Smooth muscle cell of the brain vasculature (primary cell): ENCODE measurements at regions not wholly inside any gene's neighbourhood (a gene's known extent, or its start where the extent isn't known, plus 50 kb on each side); places are given as distances from the start of the nearest gene placed in this dataset.

Source experiments
- DNase-seq: peaks from one replicate; pipeline ENCODE4 v3.0.0-alpha.2; 2012; ENCODE audit warnings: low read depth, low spot score

DNA sequence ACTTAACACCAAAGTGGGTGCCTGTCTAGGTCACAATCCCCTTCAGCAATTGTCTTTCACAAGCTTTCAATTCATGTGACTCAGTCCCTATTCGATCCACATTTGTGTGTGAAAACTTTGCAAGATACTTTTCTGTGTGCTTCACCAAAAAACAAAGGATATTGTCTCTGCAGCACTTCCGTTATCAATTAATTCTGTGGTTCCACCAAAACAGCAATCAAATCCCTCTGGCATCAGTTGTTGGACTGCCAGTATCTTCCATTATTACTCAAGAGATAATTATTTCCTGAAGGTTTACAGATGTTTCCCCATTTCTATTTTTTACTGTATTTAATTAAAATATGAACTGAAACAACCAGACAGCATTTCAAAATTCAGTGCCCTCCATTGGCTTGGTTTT, 481.4 kb downstream of the SUCLA2 start:
- no peak for DNase-seq

DNA sequence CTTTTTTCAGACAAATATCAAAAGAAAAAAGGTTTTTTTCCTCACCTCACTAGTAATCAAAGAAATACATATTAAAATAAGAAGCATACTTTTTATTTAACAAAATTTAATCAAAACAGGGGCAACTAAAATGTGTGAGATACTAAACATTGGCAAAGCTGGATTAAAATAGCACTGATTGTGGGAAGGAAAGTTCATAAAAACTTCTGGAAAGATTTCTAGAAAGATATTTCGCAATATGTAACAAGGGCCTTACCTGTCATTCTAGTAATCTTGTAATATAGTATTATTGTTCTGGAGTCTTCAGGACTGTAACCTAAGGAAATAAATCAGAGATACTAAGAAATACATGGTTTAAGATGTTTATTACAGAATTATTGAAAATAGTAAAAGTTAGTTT, 482.5 kb downstream of the SUCLA2 start:
- no peak for DNase-seq

DNA sequence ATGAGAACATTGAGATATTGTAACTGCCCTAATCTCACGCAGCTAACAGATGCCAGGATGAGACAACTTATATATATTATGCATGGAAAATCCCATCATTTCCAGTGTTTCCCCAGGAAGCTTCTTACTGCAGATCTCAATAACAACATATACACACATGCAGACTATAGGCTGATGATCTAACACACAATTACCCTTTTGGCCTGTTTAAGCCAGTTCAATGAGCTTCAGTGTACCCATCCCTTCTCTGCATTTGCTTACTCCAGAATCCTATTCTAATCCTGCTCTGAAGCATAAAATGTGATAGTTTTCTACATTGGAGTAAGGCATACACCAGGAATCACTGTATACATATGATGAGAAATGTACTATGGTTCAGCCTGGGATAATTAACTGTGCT, 489.4 kb downstream of the SUCLA2 start:
- no peak for DNase-seq

DNA sequence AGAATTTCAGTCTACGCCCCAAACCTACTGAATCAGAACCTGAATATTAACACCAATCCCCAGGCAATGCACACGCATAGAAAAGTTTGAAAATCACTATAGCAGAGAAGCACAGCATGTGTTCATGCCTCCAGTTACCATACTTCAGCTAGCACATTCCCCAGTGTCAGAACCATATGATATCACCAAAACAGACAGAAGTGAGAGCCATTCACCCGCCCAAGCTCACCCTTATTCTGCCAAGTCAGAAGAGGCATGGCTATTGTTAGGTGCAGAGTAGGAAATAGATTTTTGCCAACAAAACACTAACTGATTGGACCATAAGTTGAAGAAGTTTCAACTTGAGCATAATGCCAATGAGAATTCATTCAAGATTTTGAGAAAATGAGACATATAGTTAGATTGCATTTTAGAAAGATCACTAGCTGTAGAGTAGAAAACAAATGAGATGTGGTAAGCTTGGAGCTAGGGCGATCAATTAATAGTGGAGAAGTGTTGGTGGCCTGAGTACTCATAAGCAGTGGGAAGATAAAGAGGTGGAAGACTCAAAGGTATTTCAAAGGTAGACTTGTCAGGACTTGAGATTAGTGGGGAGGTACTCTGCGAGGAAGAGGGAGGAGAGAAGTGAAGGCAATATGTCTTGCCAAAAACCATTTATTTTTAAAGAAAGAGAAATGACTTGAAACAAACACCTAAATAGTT, 492.4 kb downstream of the SUCLA2 start:
- no peak for DNase-seq

DNA sequence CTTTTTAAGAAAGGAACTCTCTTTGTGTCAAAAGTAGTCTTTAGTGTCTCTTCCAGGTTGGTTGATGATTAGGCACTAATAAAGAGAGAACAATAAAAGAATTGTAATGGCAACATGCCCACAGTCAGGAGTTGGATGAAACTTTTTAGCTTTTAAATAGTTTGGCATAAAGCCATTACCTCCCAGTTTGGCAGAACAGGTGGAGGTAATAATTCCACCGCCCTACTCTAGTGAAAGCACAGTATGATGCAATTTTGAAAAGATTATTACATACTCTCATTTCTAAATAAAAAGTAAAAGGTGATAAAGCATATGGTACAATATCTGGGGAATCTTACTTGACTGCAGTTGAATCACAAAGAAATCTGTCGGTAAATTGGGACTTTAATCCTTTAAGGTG, 497.6 kb downstream of the SUCLA2 start:
- DNase-seq: no peak

DNA sequence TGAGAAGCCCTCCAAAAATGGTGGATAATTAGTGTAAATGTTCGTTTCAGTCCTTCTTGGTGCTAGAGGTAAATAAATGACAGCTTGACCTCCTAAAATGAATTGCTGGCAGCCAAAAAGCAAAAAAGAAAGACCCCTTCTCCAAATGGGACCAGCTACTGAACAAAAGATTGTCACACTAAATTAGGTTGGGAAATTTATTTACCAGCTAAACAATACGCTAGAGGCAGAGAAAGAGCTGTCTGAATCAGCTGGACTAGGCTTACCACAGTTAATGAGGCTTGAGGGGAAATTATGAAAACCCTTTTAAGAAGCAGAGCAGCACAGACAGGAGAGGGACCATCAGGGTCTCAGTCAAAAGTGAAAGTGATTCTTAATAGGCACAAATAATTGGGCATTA, 498.9 kb downstream of the SUCLA2 start:
- no peak for DNase-seq

DNA sequence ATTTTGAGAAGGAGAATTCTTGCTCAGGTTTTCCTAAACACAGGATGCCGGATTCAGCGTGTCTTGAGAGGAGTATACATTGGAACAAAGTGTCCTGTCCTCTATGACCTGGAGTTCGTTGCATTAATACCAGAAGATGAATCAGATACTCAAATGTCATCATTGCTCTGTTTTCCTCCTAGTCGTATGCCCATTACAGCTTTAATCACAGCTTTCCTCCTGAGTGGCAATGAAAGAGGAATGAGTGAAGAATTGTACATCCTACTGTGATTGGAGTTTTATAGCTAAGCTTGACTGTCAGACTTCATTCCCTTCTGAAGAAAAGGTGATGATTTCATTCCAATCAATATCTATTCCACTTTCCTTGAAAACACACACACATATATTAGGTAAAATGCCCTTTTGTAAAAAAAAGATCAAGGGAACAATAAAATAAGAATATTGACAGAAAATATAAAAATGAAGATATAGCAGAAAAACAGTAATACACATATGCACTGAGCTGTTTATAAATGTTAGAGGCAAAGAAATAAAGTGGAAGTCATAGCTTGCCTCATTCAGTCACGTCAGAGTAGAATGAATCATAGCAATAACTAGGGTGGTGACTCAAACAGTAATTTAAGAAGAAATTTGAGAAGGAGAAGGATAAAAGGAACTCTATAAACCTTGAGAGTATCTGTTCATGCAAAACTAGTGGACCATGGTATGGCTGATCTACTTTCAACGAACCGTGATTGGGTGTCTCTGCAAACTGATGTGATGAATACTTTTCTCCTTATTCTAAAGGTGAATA, 501.5 kb downstream of the SUCLA2 start:
- DNase-seq: no peak

DNA sequence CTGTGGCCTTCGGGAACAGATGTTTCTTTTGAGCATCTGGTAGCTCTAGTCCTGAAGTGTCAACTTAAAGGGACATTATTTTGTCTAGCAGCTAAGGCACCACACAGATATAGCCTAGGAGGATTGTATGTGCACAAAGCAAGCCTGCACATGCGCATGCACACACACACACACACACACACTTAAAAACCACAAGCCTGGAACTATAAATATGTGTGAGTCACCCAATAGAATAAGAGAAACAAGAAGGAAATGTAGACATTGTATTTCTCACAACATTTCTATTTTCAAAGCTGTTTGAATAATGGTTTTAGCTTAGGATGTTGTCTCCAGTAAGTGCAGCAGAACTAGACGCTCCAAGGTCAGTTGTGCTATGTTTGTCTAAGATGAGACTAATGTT, 516.5 kb downstream of the SUCLA2 start:
- DNase-seq: no peak

DNA sequence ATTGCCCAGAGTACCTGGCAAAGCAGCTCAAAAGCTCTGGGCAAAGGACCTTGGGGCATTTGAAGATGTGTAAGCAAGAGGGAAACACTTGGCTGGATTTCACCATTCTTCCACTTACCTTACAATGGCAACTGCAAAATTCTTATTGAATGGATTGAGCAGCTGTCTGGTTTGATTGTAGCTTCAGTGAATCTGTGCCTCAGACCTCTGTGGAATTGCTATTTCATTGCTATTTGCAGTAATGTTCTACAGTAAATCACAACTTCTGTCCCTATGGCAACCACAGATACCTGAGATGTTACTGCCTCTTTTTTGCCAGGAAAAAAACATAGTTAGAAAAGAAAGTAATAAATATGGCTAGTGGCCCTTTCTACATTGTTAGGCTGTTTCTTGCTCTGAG, 519.5 kb downstream of the SUCLA2 start:
- no peak for DNase-seq

DNA sequence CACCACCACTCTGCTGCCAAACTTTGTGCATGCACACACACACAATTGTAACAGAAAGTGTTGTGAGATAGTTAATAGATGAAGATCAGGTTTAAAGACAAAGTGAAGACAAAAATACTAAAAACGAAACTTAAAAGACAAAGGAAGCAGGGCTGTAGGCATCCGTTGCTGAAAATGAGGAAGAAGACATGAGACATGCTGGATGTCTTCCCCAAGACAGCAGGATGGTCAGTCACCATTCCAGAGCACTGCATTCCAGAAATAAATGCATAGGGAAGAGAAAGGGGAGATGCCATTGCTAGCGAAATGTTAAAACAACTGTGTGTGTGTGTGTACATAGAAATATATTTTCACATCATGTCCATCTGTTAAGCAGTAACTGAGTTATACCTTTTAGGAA, 520.1 kb downstream of the SUCLA2 start:
- no peak for DNase-seq

DNA sequence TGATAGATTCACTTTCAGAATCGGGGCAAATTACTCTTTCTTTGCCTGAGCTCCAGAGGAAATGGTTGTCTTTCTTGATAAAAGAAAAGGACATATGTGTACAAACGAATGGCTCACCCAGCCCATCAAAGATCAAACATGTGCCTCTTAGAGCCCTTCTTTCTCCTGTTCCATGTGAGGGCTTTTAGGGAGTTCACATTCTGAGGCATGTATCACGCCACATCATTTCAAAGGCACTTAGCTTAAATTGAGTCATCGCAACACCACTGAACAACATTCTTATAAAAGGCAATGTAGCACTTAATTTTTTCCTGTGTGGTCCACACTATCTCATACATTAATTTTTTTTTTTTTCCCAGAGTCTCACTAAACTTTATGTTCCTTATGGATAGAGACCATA, 521.0 kb downstream of the SUCLA2 start:
- DNase-seq: no peak

DNA sequence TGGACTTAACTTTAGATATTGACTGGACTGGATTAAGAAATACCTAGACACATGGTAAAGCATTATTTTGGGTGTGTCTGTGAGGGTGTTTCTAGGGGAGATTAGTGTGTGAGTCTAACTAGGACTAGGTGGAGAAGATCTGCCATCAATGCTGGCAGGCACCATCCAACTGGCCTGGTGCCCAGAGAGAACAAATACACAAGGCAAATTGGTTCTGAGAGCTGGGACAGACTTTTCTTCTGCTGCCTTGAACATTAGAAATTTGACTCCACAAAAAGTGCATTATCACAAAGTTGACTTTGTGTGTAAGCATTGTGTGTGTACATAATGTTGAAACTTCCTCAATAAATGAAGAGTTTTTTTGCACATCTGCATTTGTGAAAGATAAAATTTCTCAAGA, 522.1 kb downstream of the SUCLA2 start:
- DNase-seq: no peak

DNA sequence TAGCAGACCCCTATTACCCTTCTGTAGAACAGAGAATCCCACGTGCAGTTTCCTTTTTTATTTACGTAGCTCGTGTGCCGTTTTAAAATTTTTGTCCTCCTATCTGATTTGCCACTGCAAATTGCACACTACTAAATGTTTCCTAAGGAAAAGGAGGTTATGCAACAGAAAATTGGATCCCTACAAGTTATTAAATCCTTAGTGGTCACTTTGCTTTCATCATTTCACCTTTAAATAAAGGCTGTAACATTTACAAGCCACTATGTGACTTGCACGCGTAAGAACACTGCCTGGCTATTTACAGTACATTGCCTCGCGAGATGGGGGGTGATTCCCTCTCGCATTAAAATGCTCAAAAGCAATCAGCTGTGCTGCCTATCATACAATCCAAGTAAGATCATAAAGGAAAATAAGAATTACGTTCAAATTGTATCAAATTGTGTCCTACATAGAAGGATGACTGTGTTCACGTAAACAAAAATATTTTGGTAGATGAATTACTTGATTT, 525.6 kb downstream of the SUCLA2 start:
- DNase-seq: no peak

DNA sequence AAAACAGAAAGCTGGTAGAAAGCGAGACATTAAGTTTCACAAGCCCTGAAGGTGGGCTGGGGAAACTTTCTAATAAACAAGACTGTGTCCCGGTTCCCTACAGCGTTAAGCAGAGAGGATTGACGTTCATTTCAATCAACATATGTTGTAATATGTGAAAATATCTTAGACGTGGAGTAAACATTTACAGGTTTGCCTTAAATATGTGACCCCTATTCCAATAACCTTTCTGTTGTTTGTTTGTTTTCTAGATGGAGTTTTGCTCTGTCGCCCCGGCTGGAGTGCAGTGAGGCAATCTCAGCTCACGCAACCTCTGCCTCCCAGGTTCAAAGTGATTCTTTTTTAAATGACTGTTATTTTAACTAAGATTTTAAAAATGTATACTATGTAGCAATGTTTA, 526.2 kb downstream of the SUCLA2 start:
- no peak for DNase-seq

DNA sequence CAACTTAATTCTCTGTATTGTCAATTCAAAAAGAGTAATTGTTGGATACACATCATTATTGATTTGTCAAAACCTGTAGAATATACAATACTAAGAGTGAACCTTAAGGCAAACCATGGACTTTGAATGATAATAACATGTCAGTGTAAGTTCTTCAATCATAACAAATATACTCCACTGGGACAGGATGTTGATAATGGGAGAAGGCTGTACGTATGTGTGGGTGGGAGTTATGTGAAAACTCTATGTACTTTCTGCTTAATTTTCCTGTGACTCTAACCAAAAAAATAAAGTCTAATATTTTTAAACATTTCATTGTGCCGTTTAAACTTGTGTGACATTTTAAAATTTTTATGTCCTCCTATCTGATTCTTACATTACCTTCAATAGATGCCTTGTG, 526.7 kb downstream of the SUCLA2 start:
- DNase-seq: no peak

DNA sequence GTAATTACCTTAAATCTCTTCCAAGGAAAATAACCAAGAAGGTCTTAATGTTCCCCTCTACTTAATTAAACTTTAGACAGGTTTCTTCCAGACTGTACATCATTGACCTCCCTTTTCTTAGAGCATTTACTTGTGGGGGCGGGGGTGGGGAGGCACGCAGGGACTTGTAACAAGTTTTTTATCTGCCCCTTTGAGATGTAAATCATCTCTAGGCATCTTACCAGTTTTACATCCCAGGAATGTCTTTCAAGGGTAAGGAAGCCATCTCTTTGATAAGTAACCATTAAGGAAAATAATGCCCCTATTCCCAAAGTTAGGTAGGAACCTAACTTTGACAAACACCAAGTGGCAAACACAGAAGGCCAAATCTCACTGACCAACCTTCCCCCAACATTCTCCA, 528.6 kb downstream of the SUCLA2 start:
- no peak for DNase-seq

DNA sequence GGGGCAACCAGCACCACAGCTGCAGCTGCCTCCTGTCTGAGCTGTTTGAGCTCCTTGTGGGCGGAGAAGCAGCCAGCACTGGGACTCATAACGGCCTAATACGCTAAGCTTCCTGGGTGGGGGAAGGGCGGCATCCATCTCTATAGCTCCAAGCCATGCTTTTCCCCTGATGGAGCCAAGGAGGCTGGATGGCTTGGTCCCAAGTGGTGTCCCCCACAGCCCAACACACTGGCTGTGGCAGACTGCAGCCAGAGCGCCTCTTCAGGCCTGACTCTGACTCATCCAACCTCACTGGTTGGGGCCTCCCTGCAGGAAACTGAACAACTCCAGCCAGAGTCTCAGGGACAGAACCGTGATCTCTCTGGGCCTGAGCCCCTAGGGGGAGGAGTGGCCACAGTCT, 537.3 kb downstream of the SUCLA2 start:
- no peak for DNase-seq

DNA sequence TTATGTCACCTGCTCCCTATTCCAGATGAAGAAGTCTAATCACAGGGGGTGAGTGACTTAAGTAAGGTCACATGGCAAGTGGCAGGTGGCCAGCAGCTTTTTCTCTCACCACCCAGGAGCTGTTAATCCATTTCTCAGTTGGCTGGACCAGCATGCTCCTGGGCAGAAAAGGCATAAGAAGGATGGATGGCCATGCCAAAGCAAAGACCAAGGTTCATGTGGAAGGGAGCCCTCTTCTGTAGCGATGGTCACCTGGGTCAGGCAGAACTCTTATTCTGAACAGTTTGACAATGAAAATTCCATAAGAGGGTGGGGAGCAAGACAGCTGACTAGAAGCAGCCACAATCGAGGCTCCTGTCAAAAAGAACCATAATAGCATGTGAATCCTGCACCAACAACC, 538.1 kb downstream of the SUCLA2 start:
- no peak for DNase-seq

DNA sequence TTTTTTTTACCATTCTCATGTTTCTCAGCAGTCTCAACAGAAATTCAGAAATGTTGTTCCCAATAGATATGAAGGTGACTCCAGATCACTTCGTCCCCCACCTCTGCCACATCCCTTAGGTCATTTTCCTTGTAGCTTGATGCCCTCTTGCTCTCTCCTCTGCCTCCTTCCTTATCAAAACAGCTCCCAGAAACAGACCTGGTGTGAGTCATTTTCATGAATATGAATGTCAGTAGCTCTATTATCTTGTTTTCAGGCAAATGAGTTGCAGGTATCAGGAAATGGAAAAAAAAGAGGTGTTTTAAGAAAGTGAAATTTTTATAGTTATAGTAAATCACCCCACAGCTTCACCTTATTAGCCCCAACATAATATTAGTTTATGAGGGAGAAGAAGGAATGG, 539.3 kb downstream of the SUCLA2 start:
- no peak for DNase-seq

DNA sequence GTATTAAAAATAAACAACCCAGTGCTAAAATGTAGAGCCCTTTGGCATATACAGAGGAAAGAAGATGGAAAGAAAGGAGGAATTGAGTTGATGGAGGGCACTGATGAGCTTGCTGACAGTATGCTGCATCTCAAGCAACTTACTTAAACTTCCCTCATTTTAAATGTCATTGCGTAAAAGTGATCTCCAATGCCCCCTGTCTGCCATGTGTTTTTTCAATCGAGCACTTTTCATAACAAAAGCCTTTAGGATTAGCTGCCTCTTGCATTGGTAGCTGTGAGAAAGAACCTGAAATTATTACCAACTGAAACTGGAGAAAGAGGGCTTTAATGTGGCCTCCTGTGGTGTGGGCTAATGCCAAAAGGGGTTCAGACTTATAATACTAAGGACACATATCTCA, 541.6 kb downstream of the SUCLA2 start:
- DNase-seq: no peak

DNA sequence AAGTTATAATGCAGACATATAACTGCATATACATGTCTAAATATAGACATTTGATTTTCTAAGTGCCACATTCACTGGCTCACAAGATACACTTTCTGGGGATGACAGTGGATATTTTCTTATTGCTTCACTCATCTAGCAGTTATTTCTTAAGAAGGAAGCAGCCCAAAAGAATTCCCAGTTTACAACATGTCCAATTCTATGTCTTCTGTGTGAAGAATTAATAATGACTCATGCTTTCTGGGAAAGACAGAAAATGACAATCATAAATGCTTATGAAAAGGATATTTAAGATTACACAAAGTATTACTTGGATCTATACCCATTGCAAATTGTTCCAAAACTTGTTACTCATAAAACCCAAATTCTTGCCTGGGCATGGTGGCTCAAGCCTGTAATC, 543.4 kb downstream of the SUCLA2 start:
- DNase-seq: no peak

DNA sequence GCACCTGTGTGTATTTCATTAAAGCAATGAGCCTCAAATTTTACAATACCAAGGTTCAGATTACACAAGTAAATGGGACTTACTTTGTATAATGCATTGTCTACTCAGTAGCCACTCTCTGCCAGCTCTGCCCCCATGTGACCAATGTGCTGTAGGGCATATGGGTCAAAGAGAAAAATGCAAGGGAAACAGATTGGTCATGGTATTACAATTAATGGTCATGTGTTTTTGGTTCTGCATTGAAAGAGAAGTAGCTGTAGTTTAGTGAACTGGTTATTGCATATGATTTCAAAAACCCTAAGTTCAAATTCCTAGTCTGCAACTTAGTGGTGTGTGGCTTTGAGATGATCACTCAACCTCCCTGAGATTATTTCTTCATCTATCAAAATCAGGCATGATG, 545.4 kb downstream of the SUCLA2 start:
- no peak for DNase-seq

DNA sequence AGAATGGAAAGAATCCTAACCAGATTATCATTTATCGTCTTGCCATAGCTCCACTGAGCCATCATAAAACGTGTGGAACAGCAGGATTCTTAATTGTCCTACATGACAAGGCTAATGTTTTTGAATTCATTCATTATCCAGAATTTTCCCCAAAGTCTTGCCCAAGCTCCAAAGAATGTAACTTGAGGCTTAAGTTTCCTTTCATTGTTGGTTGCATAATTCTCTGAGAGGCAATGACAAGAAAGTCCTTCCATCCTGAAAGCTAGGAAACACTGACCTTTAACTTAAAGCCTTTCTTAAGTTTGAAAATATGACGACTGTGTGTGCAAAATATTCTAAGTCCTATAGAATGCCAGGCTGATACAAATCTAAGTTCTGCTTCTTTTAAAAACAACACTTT, 546.1 kb downstream of the SUCLA2 start:
- DNase-seq: no peak
